HepG2 (cell line): ENCODE measurements at regions not wholly inside any gene's neighbourhood (a gene's known extent, or its start where the extent isn't known, plus 50 kb on each side); places are given as distances from the start of the nearest gene placed in this dataset.
A peak's percentile ranks its signal among the peaks of the same experiment; 100 is the strongest.
"Not testable (repeated sequence)": the region's sequence is repeated elsewhere in the genome, so short reads cannot be mapped to it uniquely, and the experiment has no call there.

ENCODE experiments used
- ATAC-seq: fragments of 200-7000 bp; cut with Tn5 transposase; 3 replicates; pipeline ENCODE4 v1.9.1; 2020; ENCODE audit warnings: mild to moderate bottlenecking, moderate library complexity
- BruUV-seq: library from RNA; stranded (reverse); fragments of 400-500 nt; replicated peaks from 2 replicates; lab custom pipeline; 2021; lab: Mats Ljungman, UMichigan
- CTCF ChIA-PET: fragments of 300-600 bp; formaldehyde crosslinking; extraction: SDS; loops from one replicate; lab custom pipeline; 2021; ENCODE audit warnings: low total read pairs, inconsistent platforms, low intra/inter-chr PET ratio; lab: Yijun Ruan, JAX
- POLR2A ChIA-PET: fragments of 350-600 bp; sonication (Branson Sonifier 250); formaldehyde crosslinking; loops from one replicate; lab custom pipeline; 2020; ENCODE audit warnings: antibody characterized with exemption, inconsistent platforms; lab: Yijun Ruan, JAX
- DNase-seq: peaks from one replicate; pipeline ENCODE4 v3.0.0-alpha.2; 2015; ENCODE audit warnings: low spot score
- FAIRE-seq: peaks from 3 replicates; lab custom pipeline; 2011; peaks lifted over from hg19 to GRCh38; lab: Jason Lieb, UNC
- H2AFZ ChIP-seq: one replicate; pipeline ENCODE4 v1.6.1; 2011; ENCODE audit warnings: low read length, inconsistent platforms
- H3K27ac ChIP-seq: fragments of 300-600 bp; 3 replicates; pipeline ENCODE4 v1.8.0; 2011; ENCODE audit warnings: mixed run types, mild to moderate bottlenecking, mixed read lengths, low read length, inconsistent platforms; ENCODE audit not compliant: insufficient read depth; ENCODE audit errors: extremely low read length
- H3K27me3 ChIP-seq, 2 experiments: fragments of 200-600 bp in 1 of 2; 2 replicates in 1 of 2; 3 replicates in 1 of 2; pipeline versions ENCODE4 v1.6.0 to v1.8.0; 2011; ENCODE audit warnings: low read length in 2 of 2, mild to moderate bottlenecking in 2 of 2, moderate library complexity in 2 of 2, inconsistent platforms in 1 of 2; ENCODE audit not compliant: insufficient read depth in 2 of 2, control insufficient read depth in 1 of 2
- H3K36me3 ChIP-seq, 2 experiments: fragments of 200-600 bp in 1 of 2; replicated peaks in 1 of 2; 2 replicates in 1 of 2; 3 replicates in 1 of 2; pipeline versions ENCODE4 v1.5.1 to v1.8.0; 2011; ENCODE audit warnings: low read length in 2 of 2, inconsistent platforms in 1 of 2; ENCODE audit not compliant: insufficient read depth in 2 of 2, control insufficient read depth in 1 of 2
- H3K4me1 ChIP-seq: 2 replicates; pipeline ENCODE4 v1.5.1; 2012; ENCODE audit warnings: low read length, inconsistent platforms; ENCODE audit not compliant: insufficient read depth
- H3K4me2 ChIP-seq: 2 replicates; pipeline ENCODE4 v1.6.0; 2011; ENCODE audit warnings: low read depth, low read length, inconsistent platforms
- H3K4me3 ChIP-seq, 3 experiments: fragments of 200-600 bp in 1 of 3; sonication (generic), shearing (Covaris generic) in 1 of 3; replicated peaks in 1 of 3; 2 replicates each; pipeline ENCODE4 v1.5.1; 2011 to 2016; ENCODE audit warnings: low read length in 3 of 3, inconsistent platforms in 2 of 3, low read depth in 2 of 3, mild to moderate bottlenecking in 2 of 3, control low read depth in 1 of 3, mixed read lengths in 1 of 3; ENCODE audit not compliant: insufficient read depth in 1 of 3
- H3K79me2 ChIP-seq: one replicate; pipeline ENCODE4 v1.6.1; 2011; ENCODE audit warnings: low read length, inconsistent platforms; ENCODE audit not compliant: insufficient read depth
- H3K9ac ChIP-seq: 2 replicates; pipeline ENCODE4 v1.6.0; 2011; ENCODE audit warnings: mild to moderate bottlenecking, low read depth, low read length, inconsistent platforms; ENCODE audit not compliant: insufficient read depth
- H3K9me3 ChIP-seq: 2 replicates; pipeline ENCODE4 v1.5.1; 2012; ENCODE audit warnings: mild to moderate bottlenecking, low read length
- H4K20me1 ChIP-seq: 2 replicates; pipeline ENCODE4 v1.6.0; 2011; ENCODE audit warnings: inconsistent platforms, mild to moderate bottlenecking, low read length, moderate library complexity; ENCODE audit not compliant: insufficient read depth
- DZIP1 ChIP-seq: sonication (generic); formaldehyde crosslinking; IDR thresholded peaks from 2 replicates; pipeline ENCODE4 v1.5.0; 2020; ENCODE audit warnings: mild to moderate bottlenecking, missing genetic modification reagents
- ELF4 ChIP-seq: sonication (generic); formaldehyde crosslinking; IDR thresholded peaks from 2 replicates; pipeline ENCODE4 v1.5.0; 2020; ENCODE audit warnings: missing genetic modification reagents, mild to moderate bottlenecking, moderate library complexity, borderline replicate concordance
- GABPB1 ChIP-seq: IDR thresholded peaks from 2 replicates; pipeline ENCODE4 v1.6.1; 2016; ENCODE audit warnings: mild to moderate bottlenecking, missing genetic modification reagents, moderate library complexity, missing compliant biosample characterization
- HMG20B ChIP-seq: conservative IDR thresholded peaks from 2 replicates; pipeline ENCODE4 v1.6.1; 2016; ENCODE audit warnings: missing genetic modification reagents, missing compliant biosample characterization
- LCORL ChIP-seq, 2 experiments: fragments of 450-650 bp in 1 of 2; sonication (generic) in 1 of 2; formaldehyde crosslinking in 1 of 2; IDR thresholded peaks; 2 replicates each; pipeline versions ENCODE4 v1.5.0 to v1.6.1; 2017 to 2020; ENCODE audit warnings: antibody characterized with exemption in 1 of 2, missing genetic modification reagents in 1 of 2
- MIER2 ChIP-seq: IDR thresholded peaks from 2 replicates; pipeline ENCODE4 v1.6.1; 2016; ENCODE audit warnings: missing biosample characterization, missing genetic modification reagents
- MNT ChIP-seq: fragments of 450-650 bp; IDR thresholded peaks from 2 replicates; pipeline ENCODE4 v1.6.1; 2016
- NFE2L1 ChIP-seq: sonication (generic); formaldehyde crosslinking; IDR thresholded peaks from 2 replicates; pipeline ENCODE4 v1.4.0; 2020; ENCODE audit warnings: missing genetic modification reagents, mild to moderate bottlenecking, borderline replicate concordance
- RFX5 ChIP-seq: IDR thresholded peaks from 2 replicates; pipeline ENCODE4 v1.6.1; 2011; ENCODE audit warnings: low read depth, low read length, improper control_type of control experiment
- SRF ChIP-seq: IDR thresholded peaks from 2 replicates; pipeline ENCODE4 v1.6.1; 2011; ENCODE audit warnings: mild to moderate bottlenecking, low read depth, low read length, moderate library complexity
- SRY ChIP-seq: sonication (generic); formaldehyde crosslinking; IDR thresholded peaks from 2 replicates; pipeline ENCODE4 v1.8.0; 2022; ENCODE audit warnings: mild to moderate bottlenecking, missing genetic modification reagents
- ZXDC ChIP-seq: sonication (generic); formaldehyde crosslinking; IDR thresholded peaks from 2 replicates; pipeline ENCODE4 v1.5.0; 2020; ENCODE audit warnings: mild to moderate bottlenecking, missing genetic modification reagents
- WGBS: methylation state at CpG from one replicate; pipeline ENCODE4 v1.1.6; 2017; ENCODE audit warnings: low lambda C conversion rate; 5-methylcytosine and 5-hydroxymethylcytosine counted together
- in situ Hi-C: cut with HindIII; loops from 2 replicates; pipeline ENCODE4 v1.10.0; 2017; ENCODE audit warnings: low pct_unique_long_range_greater_than_20kb; ENCODE audit not compliant: extremely low pct_ligation_motif_present
- intact Hi-C: fragments of 100-400 bp; cut with micrococcal nuclease; formaldehyde crosslinking; loops from one replicate; pipeline ENCODE4 v1.10.0; 2022; ENCODE audit not compliant: unreplicated experiment

DNA sequence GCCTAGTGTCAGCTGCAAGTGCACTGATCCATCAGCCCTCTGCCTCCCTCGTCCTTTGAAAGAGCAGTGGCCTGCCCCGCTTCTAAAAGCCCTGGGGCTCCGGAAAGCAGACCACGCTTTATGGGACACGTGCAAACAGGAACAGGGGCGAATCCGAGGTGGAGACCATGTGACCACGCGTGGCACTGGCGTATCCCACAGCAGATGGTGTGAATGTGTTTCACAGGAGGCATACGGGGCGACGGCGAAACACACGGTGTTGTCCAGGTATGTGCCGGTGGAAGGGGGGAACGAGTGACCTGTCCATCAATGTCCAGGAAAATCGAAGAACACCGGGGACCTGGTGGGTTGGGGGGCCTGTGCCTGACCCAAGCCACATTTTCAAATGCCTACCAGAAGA is 201.6 kb downstream of the ZNF716 start:
- ATAC-seq, intact Hi-C loops, FAIRE-seq, DNase-seq, H3K9ac ChIP-seq, H3K4me3 ChIP-seq, H3K4me2 ChIP-seq, H3K36me3 ChIP-seq, H2AFZ ChIP-seq, H3K79me2 ChIP-seq, H3K27me3 ChIP-seq, H4K20me1 ChIP-seq, BruUV-seq, in situ Hi-C loops, POLR2A ChIA-PET, H3K4me1 ChIP-seq, H3K27ac ChIP-seq, CTCF ChIA-PET: not testable (repeated sequence)
- WGBS: 62% methylated on average over 19 of the region's 19 CpGs
- peaks cover 95% of the 10 kb centered on the region for H3K9me3 ChIP-seq
- peak; percentile 43; the same call in 1 of the 2 replicates for TF ChIP-seq MNT

DNA sequence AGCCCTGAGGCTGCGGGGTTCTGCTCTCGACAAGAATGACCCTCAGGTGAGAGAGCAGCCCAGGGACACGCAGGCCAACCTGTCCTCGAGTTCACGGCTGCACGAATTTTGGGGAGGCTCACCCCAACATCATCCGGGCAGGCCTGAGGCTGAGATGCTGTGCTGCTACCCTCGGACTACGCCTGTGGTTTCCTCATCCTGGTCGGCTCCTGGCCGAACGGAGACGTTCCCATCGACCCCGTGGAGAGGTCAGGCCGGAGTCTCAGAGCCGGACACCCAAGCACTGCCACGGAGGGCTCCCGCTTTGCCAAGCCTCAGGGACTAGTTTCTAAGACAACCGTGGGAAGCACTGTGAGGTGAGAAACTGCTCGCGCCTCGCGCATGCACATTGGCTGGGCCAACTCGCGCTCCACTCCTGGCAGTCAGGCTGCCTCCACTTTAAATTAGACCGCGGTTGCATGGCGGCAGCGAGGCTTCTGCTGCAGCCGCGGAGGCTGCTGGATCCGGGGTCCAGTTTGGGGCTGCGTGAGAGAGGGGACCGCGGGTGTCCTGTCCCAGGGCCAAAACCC is 203.4 kb downstream of the ZNF716 start:
- BruUV-seq: no TSS peak
- CTCF ChIA-PET: no interaction called here
- intact Hi-C loops (no loop called here), in situ Hi-C loops (no loop called here)
- H3K27me3 ChIP-seq: no peaks in the 10 kb centered on the region
- H3K36me3 ChIP-seq: no peaks in the 10 kb centered on the region
- no peak overlapping the region for H3K4me2 ChIP-seq
- H3K27ac ChIP-seq: no peak overlapping the region
- no peaks in the 10 kb centered on the region for H4K20me1 ChIP-seq
- 81% methylated on average over 8 of the region's 36 CpGs for WGBS
- ATAC-seq: no peak
- POLR2A ChIA-PET: no interaction called here
- no peaks in the 10 kb centered on the region for H3K79me2 ChIP-seq
- H3K9ac ChIP-seq: no peak overlapping the region
- H3K9me3 ChIP-seq: peaks cover 88% of the 10 kb centered on the region
- H3K4me1 ChIP-seq: no peaks in the 10 kb centered on the region
- DNase-seq: no peak
- H3K4me3 ChIP-seq: no peak overlapping the region
- no peak for FAIRE-seq
- no peak overlapping the region for H2AFZ ChIP-seq
- TF ChIP-seq MIER2 (CRISPR knock-in tag) (no peak), SRY (no peak), ZXDC (CRISPR knock-in tag) (no peak), DZIP1 (no peak), ELF4 (CRISPR knock-in tag) (no peak), HMG20B (CRISPR knock-in tag) (no peak), SRF (no peak), GABPB1 (CRISPR knock-in tag) (no peak), RFX5 (no peak), NFE2L1 (CRISPR knock-in tag) (no peak), LCORL (IDR thresholded peaks at IDR 0.05) (no peak), LCORL (CRISPR knock-in tag; IDR thresholded peaks at IDR 0.05) (no peak)
